ENCODE measurements at regions not wholly inside any gene's neighbourhood (a gene's known extent, or its start where the extent isn't known, plus 50 kb on each side); places are given as distances from the start of the nearest gene placed in this dataset.

- Histone ChIP-seq H3K36me3 (no peaks in the 10 kb centered on the region), H3K27me3 (no peaks in the 10 kb centered on the region), H3K9me3 (no peaks in the 10 kb centered on the region), H3K4me3 (no peak overlapping the region), H3K27ac (no peak overlapping the region), H3K4me1 (no peaks in the 10 kb centered on the region)
- no peak for DNase-seq (ENCODE audit: extremely low spot score in 2 of 2)
- intact Hi-C loops (cut with DNase I), result no loop called here
- TF ChIP-seq POLR2AphosphoS5 (IDR thresholded peaks at IDR 0.05; ENCODE audit: insufficient read depth in 1 of 2, low read depth in 1 of 2) (no peak), CTCF (IDR thresholded peaks at IDR 0.05) (no peak), POLR2A (IDR thresholded peaks at IDR 0.05) (no peak)
These were observed 76.0 kb upstream of the SOD1 start for GRCh38 chr21:31583498-31583897.

- intact Hi-C loops (cut with DNase I), result no loop called here
- Histone ChIP-seq H3K4me1 (no peaks in the 10 kb centered on the region), H3K27me3 (no peaks in the 10 kb centered on the region), H3K9me3 (no peaks in the 10 kb centered on the region), H3K36me3 (no peaks in the 10 kb centered on the region), H3K4me3 (no peak overlapping the region), H3K27ac (no peak overlapping the region)
- no peak for TF ChIP-seq POLR2A (IDR thresholded peaks at IDR 0.05)
- peak; percentile 59 to 69 (median 68) for TF ChIP-seq CTCF (IDR thresholded peaks at IDR 0.05)
- no peak for TF ChIP-seq POLR2AphosphoS5 (IDR thresholded peaks at IDR 0.05; ENCODE audit: insufficient read depth in 1 of 2, low read depth in 1 of 2)
- no peak for DNase-seq (ENCODE audit: extremely low spot score in 2 of 2)
These were observed 78.6 kb upstream of the SOD1 start for GRCh38 chr21:31580866-31581276.

GRCh38 chr21:31577271-31577670, 82.2 kb upstream of the SOD1 start:
- no peaks in the 10 kb centered on the region for H3K4me1 ChIP-seq
- no peaks in the 10 kb centered on the region for H3K9me3 ChIP-seq
- H3K27ac ChIP-seq, result no peak overlapping the region
- TF ChIP-seq POLR2A (IDR thresholded peaks at IDR 0.05) (no peak), POLR2AphosphoS5 (IDR thresholded peaks at IDR 0.05; ENCODE audit: insufficient read depth in 1 of 2, low read depth in 1 of 2) (no peak), CTCF (IDR thresholded peaks at IDR 0.05) (no peak)
- DNase-seq (ENCODE audit: extremely low spot score in 2 of 2), result no peak
- no peaks in the 10 kb centered on the region for H3K36me3 ChIP-seq
- intact Hi-C loops (cut with DNase I), result loop anchor here (10.0 kb wide), 1 partner anchor 372 kb away; no protein-coding TSS in a partner anchor
- H3K4me3 ChIP-seq, result no peak overlapping the region
- no peaks in the 10 kb centered on the region for H3K27me3 ChIP-seq

GRCh38 chr21:31576428-31576827, 83.1 kb upstream of the SOD1 start:
- Histone ChIP-seq H3K9me3 (no peaks in the 10 kb centered on the region), H3K4me3 (no peak overlapping the region), H3K36me3 (no peaks in the 10 kb centered on the region), H3K4me1 (no peaks in the 10 kb centered on the region), H3K27ac (no peak overlapping the region), H3K27me3 (no peaks in the 10 kb centered on the region)
- no peak for DNase-seq (ENCODE audit: extremely low spot score in 2 of 2)
- intact Hi-C loops (cut with DNase I), result loop anchor here (10.0 kb wide), 1 partner anchor 372 kb away; no protein-coding TSS in a partner anchor
- TF ChIP-seq CTCF (IDR thresholded peaks at IDR 0.05) (no peak), POLR2AphosphoS5 (IDR thresholded peaks at IDR 0.05; ENCODE audit: insufficient read depth in 1 of 2, low read depth in 1 of 2) (no peak), POLR2A (IDR thresholded peaks at IDR 0.05) (no peak)

- intact Hi-C loops (cut with DNase I), result loop anchor here (10.0 kb wide), 1 partner anchor 368 kb away; no protein-coding TSS in a partner anchor
- H3K9me3 ChIP-seq, result no peaks in the 10 kb centered on the region
- DNase-seq (ENCODE audit: extremely low spot score in 2 of 2), result no peak
- H3K36me3 ChIP-seq, result no peaks in the 10 kb centered on the region
- H3K27me3 ChIP-seq, result no peaks in the 10 kb centered on the region
- H3K27ac ChIP-seq, result no peak overlapping the region
- H3K4me1 ChIP-seq, result no peaks in the 10 kb centered on the region
- TF ChIP-seq POLR2A (IDR thresholded peaks at IDR 0.05) (no peak), POLR2AphosphoS5 (IDR thresholded peaks at IDR 0.05; ENCODE audit: insufficient read depth in 1 of 2, low read depth in 1 of 2) (no peak), CTCF (IDR thresholded peaks at IDR 0.05) (no peak)
- H3K4me3 ChIP-seq, result no peak overlapping the region
These were observed 86.3 kb upstream of the SOD1 start for GRCh38 chr21:31573217-31573616.
